ENCODE measurements at regions not wholly inside any gene's neighbourhood (a gene's known extent, or its start where the extent isn't known, plus 50 kb on each side); places are given as distances from the start of the nearest gene placed in this dataset.

DNA sequence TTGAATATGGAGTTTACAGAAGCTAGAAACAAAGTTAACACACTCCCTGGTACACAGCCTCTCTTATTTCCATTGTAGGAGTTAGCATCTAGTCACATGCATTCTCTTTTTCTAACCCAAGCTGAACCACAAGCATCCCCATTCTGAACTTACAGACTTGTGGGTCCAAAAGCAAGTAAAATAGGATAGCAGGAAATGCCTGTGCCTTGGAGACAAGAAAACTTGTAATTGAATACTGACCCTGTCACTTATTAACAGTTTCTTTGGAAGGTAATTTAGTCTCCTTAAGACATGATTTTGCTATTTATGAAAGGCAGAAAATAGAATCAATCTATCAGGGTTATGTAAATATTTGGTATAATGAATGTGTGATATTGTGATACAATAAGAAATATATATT lies 353.6 kb downstream of the TLE4 start:
- Histone ChIP-seq H2BK5ac (ENCODE audit: low read depth, low read length) (no peak overlapping the region), H3K23me2 (ENCODE audit: low read depth, low read length) (no peaks in the 10 kb centered on the region; the same call in 1 of the 2 replicates), H3K9ac (replicated peaks in 1 of 4; ENCODE audit: extremely low read depth in 1 of 4, low read depth in 3 of 4, low read length in 3 of 4) (no peak overlapping the region), H3K56ac (replicated peaks; ENCODE audit: insufficient read length, low read depth, low read length) (no peak overlapping the region), H2BK12ac (ENCODE audit: low read depth, low read length) (no peak overlapping the region), H4K8ac (ENCODE audit: extremely low read depth, insufficient read depth, low read length) (no peak overlapping the region), H4K20me1 (replicated peaks in 1 of 2; ENCODE audit: control insufficient read depth in 1 of 2, insufficient read depth in 2 of 2, low read length in 2 of 2) (no peaks in the 10 kb centered on the region), H2BK20ac (ENCODE audit: low read length) (no peak overlapping the region), H2AK5ac (ENCODE audit: low read depth, low read length) (no peak overlapping the region), H3K23ac (ENCODE audit: insufficient read length) (no peak overlapping the region), H3K27me3 (replicated peaks in 1 of 4; ENCODE audit: control insufficient read depth in 3 of 4, extremely low read depth in 1 of 4, insufficient read depth in 3 of 4, low read length in 3 of 4) (no peaks in the 10 kb centered on the region), H4K5ac (ENCODE audit: insufficient read length, low read depth, low read length) (no peak overlapping the region), H3K4me1 (replicated peaks in 1 of 4; ENCODE audit: control insufficient read depth in 3 of 4, insufficient read depth in 4 of 4, low read length in 3 of 4) (no peaks in the 10 kb centered on the region), H3K36me3 (ENCODE audit: control insufficient read depth in 2 of 4, insufficient read depth in 4 of 4, low read length in 3 of 4) (no peaks in the 10 kb centered on the region), H3K18ac (ENCODE audit: extremely low read depth, low read length) (no peak overlapping the region), H3K4ac (replicated peaks; ENCODE audit: insufficient read length, low read depth, low read length) (no peak overlapping the region), H3K79me2 (ENCODE audit: control insufficient read depth in 1 of 2, insufficient read depth in 2 of 2, low read length in 2 of 2) (no peaks in the 10 kb centered on the region), H2BK120ac (replicated peaks; ENCODE audit: low read depth, low read length) (no peak overlapping the region), H3K79me1 (ENCODE audit: low read depth, low read length) (no peaks in the 10 kb centered on the region), H3K27ac (ENCODE audit: low read depth, low read length) (no peak overlapping the region), H3K4me3 (ENCODE audit: extremely low read depth in 1 of 4, insufficient read depth in 2 of 4, low read depth in 3 of 4, low read length in 4 of 4) (no peak overlapping the region), H2AFZ (ENCODE audit: low read length) (no peak overlapping the region), H2BK15ac (ENCODE audit: low read length) (no peak overlapping the region), H3K4me2 (ENCODE audit: insufficient read depth in 1 of 2, low read depth in 2 of 2, low read length in 2 of 2) (no peak overlapping the region), H3K14ac (ENCODE audit: insufficient read length) (no peak overlapping the region), H4K91ac (replicated peaks; ENCODE audit: insufficient read length, low read length) (no peak overlapping the region), H3K9me3 (ENCODE audit: insufficient read depth in 2 of 2, low read depth in 1 of 2, low read length in 1 of 2) (no peaks in the 10 kb centered on the region)
- FAIRE-seq (no peak), DNase-seq (ENCODE audit: low read depth in 1 of 2, low spot score in 2 of 2) (no peak)
- CTCF ChIA-PET (ENCODE audit: partially characterized antibody), result no interaction called here
- POLR2A ChIA-PET (ENCODE audit: partially characterized antibody), result no interaction called here
- no peak for TF ChIP-seq RNF2 (IDR thresholded peaks at IDR 0.05; ENCODE audit: borderline replicate concordance, low read depth, low read length, missing control alignments, poor library complexity, severe bottlenecking)
- TF ChIP-seq, protein P1, sequence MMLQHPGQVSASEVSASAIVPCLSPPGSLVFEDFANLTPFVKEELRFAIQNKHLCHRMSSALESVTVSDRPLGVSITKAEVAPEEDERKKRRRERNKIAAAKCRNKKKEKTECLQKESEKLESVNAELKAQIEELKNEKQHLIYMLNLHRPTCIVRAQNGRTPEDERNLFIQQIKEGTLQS (IDR thresholded peaks at IDR 0.05; ENCODE audit: insufficient read depth, low read depth, low read length), result no peak
- no peak for TF ChIP-seq KDM5A (IDR thresholded peaks at IDR 0.05; ENCODE audit: low read length)
- no peak for TF ChIP-seq SIX5 (IDR thresholded peaks at IDR 0.05; ENCODE audit: low read depth, low read length)
- no peak for TF ChIP-seq HDAC6 (IDR thresholded peaks at IDR 0.05; ENCODE audit: low read depth, low read length)
- TF ChIP-seq SP4 (IDR thresholded peaks at IDR 0.05; ENCODE audit: low read length), result no peak
- no peak for TF ChIP-seq TAF7 (optimal IDR thresholded peaks at IDR 0.05; ENCODE audit: borderline replicate concordance, low read depth, low read length)
- no peak for TF ChIP-seq PHF8 (conservative IDR thresholded peaks at IDR 0.05; ENCODE audit: low read depth, low read length)
- no peak for TF ChIP-seq KDM1A (IDR thresholded peaks at IDR 0.05; ENCODE audit: borderline replicate concordance, low read length)
- TF ChIP-seq RXRA (IDR thresholded peaks at IDR 0.05; ENCODE audit: insufficient read depth, low read depth, low read length), result no peak
- no peak for TF ChIP-seq YY1 (IDR thresholded peaks at IDR 0.05; ENCODE audit: low read depth, low read length)
- no peak for TF ChIP-seq RAD21 (IDR thresholded peaks at IDR 0.05 in 1 of 2, conservative IDR thresholded peaks at IDR 0.05 in 1 of 2; ENCODE audit: low read depth in 2 of 2, low read length in 2 of 2)
- TF ChIP-seq POU5F1 (IDR thresholded peaks at IDR 0.05; ENCODE audit: low read depth, low read length), result no peak
- TF ChIP-seq SP2 (IDR thresholded peaks at IDR 0.05; ENCODE audit: low read length), result no peak
- TF ChIP-seq JUN (IDR thresholded peaks at IDR 0.05; ENCODE audit: low read depth, low read length), result no peak
- no peak for TF ChIP-seq CHD2 (IDR thresholded peaks at IDR 0.05; ENCODE audit: low read length)
